MCF 10A (cell line): ENCODE measurements at regions not wholly inside any gene's neighbourhood (a gene's known extent, or its start where the extent isn't known, plus 50 kb on each side); places are given as distances from the start of the nearest gene placed in this dataset.

ENCODE experiments used
- BruUV-seq: library from RNA; stranded (reverse); fragments of 400-500 nt; replicated peaks from 2 replicates; lab custom pipeline; 2021; lab: Mats Ljungman, UMichigan
- CTCF ChIA-PET: fragments of 300-600 bp; sonication (Branson Sonifier 250); formaldehyde crosslinking; extraction: SDS; loops from one replicate; lab custom pipeline; 2021; ENCODE audit warnings: antibody characterized with exemption, inconsistent platforms; lab: Yijun Ruan, JAX
- POLR2A ChIA-PET: fragments of 300-600, 350-650 bp; sonication (Branson Sonifier 250); formaldehyde crosslinking; extraction: SDS; loops from one replicate; lab custom pipeline; 2020; ENCODE audit warnings: antibody characterized with exemption, inconsistent platforms; lab: Yijun Ruan, JAX
- DNase-seq: peaks from one replicate; pipeline ENCODE4 v3.0.0-alpha.2; 2018; ENCODE audit not compliant: unreplicated experiment
- H3K27ac Mint-ChIP-seq: one replicate; pipeline ENCODE4 v1.8.0; 2022; ENCODE audit warnings: mild to moderate bottlenecking, low read depth, mixed read lengths; ENCODE audit not compliant: unreplicated experiment
- H3K27me3 Mint-ChIP-seq: one replicate; pipeline ENCODE4 v1.8.0; 2022; ENCODE audit warnings: mixed read lengths; ENCODE audit not compliant: insufficient read depth, unreplicated experiment
- H3K36me3 Mint-ChIP-seq: one replicate; pipeline ENCODE4 v1.8.0; 2022; ENCODE audit warnings: mild to moderate bottlenecking, moderate library complexity, mixed read lengths; ENCODE audit not compliant: insufficient read depth, unreplicated experiment
- H3K4me1 Mint-ChIP-seq: one replicate; pipeline ENCODE4 v1.8.0; 2022; ENCODE audit warnings: mixed read lengths; ENCODE audit not compliant: insufficient read depth, unreplicated experiment
- H3K4me3 Mint-ChIP-seq: one replicate; pipeline ENCODE4 v1.8.0; 2022; ENCODE audit warnings: mild to moderate bottlenecking, moderate library complexity, mixed read lengths; ENCODE audit not compliant: unreplicated experiment
- H3K9me3 Mint-ChIP-seq: one replicate; pipeline ENCODE4 v1.8.0; 2022; ENCODE audit warnings: mixed read lengths; ENCODE audit not compliant: unreplicated experiment
- CTCF ChIP-seq: fragments of 200-600 bp; IDR thresholded peaks from one replicate; pipeline ENCODE4 v1.8.0; 2022; ENCODE audit warnings: antibody characterized with exemption, mild to moderate bottlenecking; ENCODE audit not compliant: unreplicated experiment
- intact Hi-C: fragments of 100-400 bp; cut with micrococcal nuclease; formaldehyde crosslinking; loops from 2 replicates; pipeline ENCODE4 v1.14.1; 2022

- Mint-ChIP-seq H3K27me3 (no peaks in the 10 kb centered on the region), H3K27ac (no peak overlapping the region), H3K4me3 (no peak overlapping the region), H3K36me3 (peaks cover 3% of the 10 kb centered on the region), H3K4me1 (no peaks in the 10 kb centered on the region), H3K9me3 (peaks cover 10% of the 10 kb centered on the region)
- intact Hi-C loops: no loop called here
- TF ChIP-seq CTCF: no peak
- DNase-seq: no peak
- CTCF ChIA-PET: interaction anchor here (0.6 kb wide), 1 partner anchor 124 kb away, joined by 3 read pairs; no protein-coding TSS in a partner anchor
- BruUV-seq: no TSS peak
- POLR2A ChIA-PET: no interaction called here
Measured at GRCh38 chr11:25613451-25613850, 718.5 kb upstream of the ANO3 start.

GRCh38 chr11:25613865-25614264 lies 718.1 kb upstream of the ANO3 start:
- Mint-ChIP-seq H3K36me3 (no peaks in the 10 kb centered on the region), H3K27ac (no peak overlapping the region), H3K27me3 (no peaks in the 10 kb centered on the region), H3K9me3 (peaks cover 8% of the 10 kb centered on the region), H3K4me1 (no peaks in the 10 kb centered on the region), H3K4me3 (no peak overlapping the region)
- BruUV-seq: no TSS peak
- no peak for TF ChIP-seq CTCF
- POLR2A ChIA-PET: no interaction called here
- intact Hi-C loops: no loop called here
- CTCF ChIA-PET: no interaction called here
- DNase-seq: no peak

- no peaks in the 10 kb centered on the region for H3K4me1 Mint-ChIP-seq
- intact Hi-C loops: no loop called here
- peaks cover 8% of the 10 kb centered on the region for H3K9me3 Mint-ChIP-seq
- H3K36me3 Mint-ChIP-seq: no peaks in the 10 kb centered on the region
- BruUV-seq: no TSS peak
- H3K27me3 Mint-ChIP-seq: no peaks in the 10 kb centered on the region
- no peak for TF ChIP-seq CTCF
- ChIA-PET CTCF (interaction anchor here (1.1 kb wide), 1 partner anchor 9 kb away, joined by 3 read pairs; no protein-coding TSS in a partner anchor), POLR2A (no interaction called here)
- DNase-seq: no peak
- H3K4me3 Mint-ChIP-seq: no peak overlapping the region
- H3K27ac Mint-ChIP-seq: no peak overlapping the region
Measured at GRCh38 chr11:25615069-25615468, 716.9 kb upstream of the ANO3 start.

GRCh38 chr11:25615841-25616240 lies 716.1 kb upstream of the ANO3 start:
- no peak overlapping the region for H3K27ac Mint-ChIP-seq
- DNase-seq: no peak
- CTCF ChIA-PET: interaction anchor here (0.6 to 1.1 kb wide), 2 partner anchors 10 to 85 kb away, joined by 3 read pairs; no protein-coding TSS in a partner anchor
- intact Hi-C loops: no loop called here
- H3K9me3 Mint-ChIP-seq: peaks cover 8% of the 10 kb centered on the region
- no peaks in the 10 kb centered on the region for H3K4me1 Mint-ChIP-seq
- no peaks in the 10 kb centered on the region for H3K27me3 Mint-ChIP-seq
- no peaks in the 10 kb centered on the region for H3K36me3 Mint-ChIP-seq
- no TSS peak for BruUV-seq
- no peak overlapping the region for H3K4me3 Mint-ChIP-seq
- POLR2A ChIA-PET: no interaction called here
- TF ChIP-seq CTCF: no peak
